ENCODE measurements at regions not wholly inside any gene's neighbourhood (a gene's known extent, or its start where the extent isn't known, plus 50 kb on each side); places are given as distances from the start of the nearest gene placed in this dataset.

- no peak for ATAC-seq
Measured at GRCh38 chr10:124165311-124165710, 71.9 kb upstream of the CHST15 start.

GRCh38 chr10:124164264-124164663 lies 70.9 kb upstream of the CHST15 start:
- intact Hi-C loops (cut with DNase I; ENCODE audit: low total_unique reads) (no loop called here), in situ Hi-C loops (cut with MboI; ENCODE audit: low sequenced_read_pairs in 4 of 4) (no loop called here)
- no peak for TF ChIP-seq POLR2A (IDR thresholded peaks at IDR 0.05)
- TF ChIP-seq CTCF (IDR thresholded peaks at IDR 0.05 in 4 of 5, conservative IDR thresholded peaks at IDR 0.05 in 1 of 5) = no peak
- Histone ChIP-seq H3K9me3 (no peaks in the 10 kb centered on the region), H3K4me1 (no peaks in the 10 kb centered on the region), H3K36me3 (no peaks in the 10 kb centered on the region), H3K27me3 (no peaks in the 10 kb centered on the region), H3K27ac (no peak overlapping the region), H3K4me3 (no peak overlapping the region)
- no peak for DNase-seq
- ATAC-seq = no peak

More at GRCh38 chr10:124165311-124165710, 71.9 kb upstream of the CHST15 start:
- Histone ChIP-seq H3K4me1 (no peaks in the 10 kb centered on the region), H3K27me3 (no peaks in the 10 kb centered on the region), H3K9me3 (no peaks in the 10 kb centered on the region), H3K36me3 (no peaks in the 10 kb centered on the region), H3K27ac (no peak overlapping the region), H3K4me3 (no peak overlapping the region)
- TF ChIP-seq POLR2A (IDR thresholded peaks at IDR 0.05) = no peak
- no peak for TF ChIP-seq CTCF (IDR thresholded peaks at IDR 0.05 in 4 of 5, conservative IDR thresholded peaks at IDR 0.05 in 1 of 5)
- no peak for DNase-seq
- intact Hi-C loops (cut with DNase I; ENCODE audit: low total_unique reads) (no loop called here), in situ Hi-C loops (cut with MboI; ENCODE audit: low sequenced_read_pairs in 4 of 4) (no loop called here)

GRCh38 chr10:124162774-124163354 lies 69.5 kb upstream of the CHST15 start:
- ATAC-seq = no peak
- intact Hi-C loops (cut with DNase I; ENCODE audit: low total_unique reads) = no loop called here
- TF ChIP-seq POLR2A (IDR thresholded peaks at IDR 0.05) = no peak
- no peak for TF ChIP-seq CTCF (IDR thresholded peaks at IDR 0.05 in 4 of 5, conservative IDR thresholded peaks at IDR 0.05 in 1 of 5)
- no peaks in the 10 kb centered on the region for H3K36me3 ChIP-seq
- in situ Hi-C loops (cut with MboI; ENCODE audit: low sequenced_read_pairs in 4 of 4) = no loop called here
- no peaks in the 10 kb centered on the region for H3K4me1 ChIP-seq
- H3K27me3 ChIP-seq = no peaks in the 10 kb centered on the region
- DNase-seq = no peak
- H3K4me3 ChIP-seq = no peak overlapping the region
- no peaks in the 10 kb centered on the region for H3K9me3 ChIP-seq
- H3K27ac ChIP-seq = no peak overlapping the region

DNA sequence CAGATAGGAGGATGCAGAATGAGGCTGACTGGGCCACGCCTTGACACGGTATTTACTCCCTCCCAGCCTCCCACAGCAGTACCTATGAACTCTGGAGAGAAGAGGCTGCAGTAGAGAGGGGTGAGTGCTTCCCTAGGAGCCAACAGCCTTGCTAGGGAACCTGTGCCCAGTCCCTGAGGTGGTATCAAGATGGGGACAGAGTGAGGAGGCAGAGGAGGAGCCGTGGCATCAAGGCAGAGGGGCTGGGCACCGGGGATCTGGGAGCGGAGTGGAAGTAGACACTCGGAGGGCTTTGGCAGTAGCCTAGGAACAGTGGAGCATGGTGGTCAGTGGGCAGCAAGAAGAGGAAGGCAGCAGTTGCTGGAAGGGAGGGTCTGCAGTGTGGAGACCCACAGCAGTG lies 68.7 kb upstream of the CHST15 start:
- ATAC-seq (no peak), DNase-seq (no peak)

More for the DNA sequence above, 68.7 kb upstream of the CHST15 start:
- Histone ChIP-seq H3K4me1 (peaks cover 4 to 5% of the 10 kb centered on the region in 2 donors), H3K36me3 (no peaks in the 10 kb centered on the region), H3K27ac (no peak overlapping the region), H3K9me3 (no peaks in the 10 kb centered on the region), H3K27me3 (no peaks in the 10 kb centered on the region), H3K4me3 (no peak overlapping the region)
- in situ Hi-C loops (cut with MboI; ENCODE audit: low sequenced_read_pairs in 4 of 4) (no loop called here), intact Hi-C loops (cut with DNase I; ENCODE audit: low total_unique reads) (no loop called here)
- TF ChIP-seq CTCF (IDR thresholded peaks at IDR 0.05 in 4 of 5, conservative IDR thresholded peaks at IDR 0.05 in 1 of 5) = no peak
- TF ChIP-seq POLR2A (IDR thresholded peaks at IDR 0.05) = no peak

Data from gastrocnemius medialis (tissue), 4 donors.